ENCODE measurements at regions not wholly inside any gene's neighbourhood (a gene's known extent, or its start where the extent isn't known, plus 50 kb on each side); places are given as distances from the start of the nearest gene placed in this dataset.

GRCh38 chr1:60906039-60906438 is 176.3 kb upstream of the NFIA start:
- no peaks in the 10 kb centered on the region for H4K20me1 ChIP-seq (ENCODE audit: control insufficient read depth, extremely low read depth, insufficient read depth, low read length)
- H3K9me3 ChIP-seq (ENCODE audit: control insufficient read depth, insufficient read depth, low read depth, low read length), result no peaks in the 10 kb centered on the region
- TF ChIP-seq EZH2 (IDR thresholded peaks at IDR 0.05; ENCODE audit: low read length, missing control alignments) (no peak), CTCF (conservative IDR thresholded peaks at IDR 0.05 in 1 of 2, IDR thresholded peaks at IDR 0.05 in 1 of 2; ENCODE audit: low read depth in 1 of 2, low read length in 2 of 2) (no peak)
- H3K36me3 ChIP-seq (ENCODE audit: control insufficient read depth, insufficient read depth, low read length), result no peaks in the 10 kb centered on the region
- no peak overlapping the region for H2AFZ ChIP-seq (ENCODE audit: low read length)
- no peak overlapping the region for H3K4me3 ChIP-seq (replicated peaks in 1 of 4; ENCODE audit: control extremely low read depth in 1 of 4, insufficient read depth in 1 of 4, low read depth in 3 of 4, low read length in 4 of 4)
- no peaks in the 10 kb centered on the region for H3K27me3 ChIP-seq (ENCODE audit: control insufficient read depth, insufficient read depth, low read length)
- no peak overlapping the region for H3K4me2 ChIP-seq (ENCODE audit: extremely low read depth, insufficient read depth, low read length)
- H3K9ac ChIP-seq (ENCODE audit: insufficient read depth, low read length), result no peak overlapping the region
- no peak for DNase-seq (ENCODE audit: low read depth in 2 of 2)
- no peaks in the 10 kb centered on the region for H3K79me2 ChIP-seq (ENCODE audit: control insufficient read depth, insufficient read depth, low read length)
- H3K27ac ChIP-seq (ENCODE audit: insufficient read depth, low read length), result no peak overlapping the region
- H3K4me1 ChIP-seq (ENCODE audit: control insufficient read depth, extremely low read depth, insufficient read depth, low read length), result no peaks in the 10 kb centered on the region

GRCh38 chr1:60904099-60904851 is 178.1 kb upstream of the NFIA start:
- H4K20me1 ChIP-seq (ENCODE audit: control insufficient read depth, extremely low read depth, insufficient read depth, low read length), result no peaks in the 10 kb centered on the region
- no peak overlapping the region for H2AFZ ChIP-seq (ENCODE audit: low read length)
- H3K4me1 ChIP-seq (ENCODE audit: control insufficient read depth, extremely low read depth, insufficient read depth, low read length), result no peaks in the 10 kb centered on the region

GRCh38 chr1:60903591-60903990 is 178.8 kb upstream of the NFIA start:
- DNase-seq (ENCODE audit: low read depth in 2 of 2), result peak; percentile 34 to 39
- Histone ChIP-seq H3K4me1 (ENCODE audit: control insufficient read depth, extremely low read depth, insufficient read depth, low read length) (no peaks in the 10 kb centered on the region), H3K9me3 (ENCODE audit: control insufficient read depth, insufficient read depth, low read depth, low read length) (no peaks in the 10 kb centered on the region), H3K79me2 (ENCODE audit: control insufficient read depth, insufficient read depth, low read length) (no peaks in the 10 kb centered on the region), H3K27me3 (ENCODE audit: control insufficient read depth, insufficient read depth, low read length) (no peaks in the 10 kb centered on the region), H3K27ac (ENCODE audit: insufficient read depth, low read length) (no peak overlapping the region), H4K20me1 (ENCODE audit: control insufficient read depth, extremely low read depth, insufficient read depth, low read length) (no peaks in the 10 kb centered on the region), H3K9ac (ENCODE audit: insufficient read depth, low read length) (no peak overlapping the region), H3K4me3 (replicated peaks in 1 of 4; ENCODE audit: control extremely low read depth in 1 of 4, insufficient read depth in 1 of 4, low read depth in 3 of 4, low read length in 4 of 4) (no peak overlapping the region), H3K4me2 (ENCODE audit: extremely low read depth, insufficient read depth, low read length) (no peak overlapping the region), H3K36me3 (ENCODE audit: control insufficient read depth, insufficient read depth, low read length) (no peaks in the 10 kb centered on the region), H2AFZ (ENCODE audit: low read length) (no peak overlapping the region)
- TF ChIP-seq CTCF (conservative IDR thresholded peaks at IDR 0.05 in 1 of 2, IDR thresholded peaks at IDR 0.05 in 1 of 2; ENCODE audit: low read depth in 1 of 2, low read length in 2 of 2) (no peak), EZH2 (IDR thresholded peaks at IDR 0.05; ENCODE audit: low read length, missing control alignments) (no peak)

More at GRCh38 chr1:60904099-60904851, 178.1 kb upstream of the NFIA start:
- H3K9ac ChIP-seq (ENCODE audit: insufficient read depth, low read length), result no peak overlapping the region
- H3K4me2 ChIP-seq (ENCODE audit: extremely low read depth, insufficient read depth, low read length), result no peak overlapping the region
- no peaks in the 10 kb centered on the region for H3K36me3 ChIP-seq (ENCODE audit: control insufficient read depth, insufficient read depth, low read length)
- no peak for TF ChIP-seq CTCF (conservative IDR thresholded peaks at IDR 0.05 in 1 of 2, IDR thresholded peaks at IDR 0.05 in 1 of 2; ENCODE audit: low read depth in 1 of 2, low read length in 2 of 2)
- TF ChIP-seq EZH2 (IDR thresholded peaks at IDR 0.05; ENCODE audit: low read length, missing control alignments), result no peak
- no peaks in the 10 kb centered on the region for H3K79me2 ChIP-seq (ENCODE audit: control insufficient read depth, insufficient read depth, low read length)
- H3K27ac ChIP-seq (ENCODE audit: insufficient read depth, low read length), result no peak overlapping the region
- H3K4me3 ChIP-seq (replicated peaks in 1 of 4; ENCODE audit: control extremely low read depth in 1 of 4, insufficient read depth in 1 of 4, low read depth in 3 of 4, low read length in 4 of 4), result no peak overlapping the region
- peak; percentile 9 to 36 for DNase-seq (ENCODE audit: low read depth in 2 of 2)
- no peaks in the 10 kb centered on the region for H3K9me3 ChIP-seq (ENCODE audit: control insufficient read depth, insufficient read depth, low read depth, low read length)
- no peaks in the 10 kb centered on the region for H3K27me3 ChIP-seq (ENCODE audit: control insufficient read depth, insufficient read depth, low read length)

Measured in fibroblast of lung (primary cell).